Spleen (tissue), 7 donors: ENCODE measurements at regions not wholly inside any gene's neighbourhood (a gene's known extent, or its start where the extent isn't known, plus 50 kb on each side); places are given as distances from the start of the nearest gene placed in this dataset.

ENCODE experiments used
- CTCF ChIP-seq, 11 experiments: fragments of 200-600 bp in 7 of 11; fragments of 450-650 bp in 4 of 11; sonication (generic) in 4 of 11; IDR thresholded peaks in 8 of 11; conservative IDR thresholded peaks in 3 of 11; 1 replicate in 7 of 11; 2 replicates in 4 of 11; pipeline versions ENCODE4 v1.4.0 to v1.8.0; 2016 to 2021; ENCODE audit warnings: antibody characterized with exemption in 11 of 11, inconsistent platforms in 4 of 11, mild to moderate bottlenecking in 1 of 11
- POLR2A ChIP-seq, 3 donors: fragments of 450-650 bp; IDR thresholded peaks; one replicate each; pipeline ENCODE4 v1.5.1; 2017; ENCODE audit warnings: antibody characterized with exemption in 3 of 3, mild to moderate bottlenecking in 1 of 3
- donor health status: DM: no; HTN: no; CAD: no; lungs with moderate emphysema.
- donor health status: DM: no; HTN: no; CAD: no.
- donor health status: DM: no; HTN: no; CAD: no.

- TF ChIP-seq POLR2A (IDR thresholded peaks at IDR 0.05) = no peak
- no peak for TF ChIP-seq CTCF (IDR thresholded peaks at IDR 0.05 in 8 of 11, conservative IDR thresholded peaks at IDR 0.05 in 3 of 11)
Observed at GRCh38 chr7:45482451-45482850, 91.7 kb upstream of the ADCY1 start.
